Brain microvascular endothelial cell (primary cell): ENCODE measurements at regions not wholly inside any gene's neighbourhood (a gene's known extent, or its start where the extent isn't known, plus 50 kb on each side); places are given as distances from the start of the nearest gene placed in this dataset.
"Not testable (repeated sequence)": the region's sequence is repeated elsewhere in the genome, so short reads cannot be mapped to it uniquely, and the experiment has no call there.

Source experiments
- DNase-seq: peaks from one replicate; pipeline ENCODE4 v3.0.0-alpha.2; 2020
- H3K27ac ChIP-seq: fragments of 250-450 bp; sonication (Bioruptor Pico); 2 replicates; pipeline ENCODE4 v1.5.1; 2020; ENCODE audit warnings: mild to moderate bottlenecking, moderate library complexity
- H3K27me3 ChIP-seq: fragments of 250-450 bp; sonication (Bioruptor Pico); replicated peaks from 2 replicates; pipeline ENCODE4 v1.5.1; 2020; ENCODE audit warnings: mild to moderate bottlenecking
- H3K36me3 ChIP-seq: fragments of 250-450 bp; sonication (Bioruptor Pico); replicated peaks from 2 replicates; pipeline ENCODE4 v1.5.1; 2020; ENCODE audit warnings: mild to moderate bottlenecking
- H3K4me3 ChIP-seq: 2 replicates; pipeline ENCODE4 v1.5.1; 2011; ENCODE audit warnings: low read depth, mild to moderate bottlenecking, control low read depth, low read length, moderate library complexity
- CTCF ChIP-seq: IDR thresholded peaks from 2 replicates; pipeline ENCODE4 v1.5.1; 2011; ENCODE audit warnings: low read depth, mild to moderate bottlenecking, moderate library complexity, low read length, control low read depth, inconsistent platforms; ENCODE audit errors: missing control alignments
- in situ Hi-C: cut with HindIII; loops from 2 replicates; pipeline ENCODE4 v1.10.0; 2017; ENCODE audit warnings: low sequenced_read_pairs, low pct_ligation_motif_present

- Histone ChIP-seq H3K4me3 (no peak overlapping the region), H3K36me3 (no peaks in the 10 kb centered on the region), H3K27ac (no peak overlapping the region), H3K27me3 (no peaks in the 10 kb centered on the region)
- no peak for TF ChIP-seq CTCF
- DNase-seq: no peak
- in situ Hi-C loops: no loop called here
Measured at GRCh38 chr6:141183368-141183767, 949.4 kb upstream of the GJE1 start.

DNA sequence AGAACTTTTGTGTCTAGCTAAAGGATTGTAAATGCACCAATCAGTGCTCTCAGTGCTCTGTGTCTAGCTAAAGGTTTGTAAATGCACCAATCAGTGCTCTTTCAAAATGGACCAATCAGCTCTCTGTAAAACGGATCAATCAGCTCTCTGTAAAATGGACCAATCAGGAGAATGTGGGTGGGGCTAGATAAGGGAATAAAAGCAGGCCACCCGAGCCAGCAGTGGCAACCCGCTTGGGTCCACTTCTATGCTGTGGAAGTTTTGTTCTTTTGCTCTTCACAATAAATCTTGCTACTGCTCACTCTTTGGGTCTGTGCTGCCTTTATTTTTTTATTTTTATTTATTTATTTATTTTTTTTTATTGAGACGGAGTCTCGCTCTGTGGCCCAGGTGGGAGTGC lies 957.3 kb upstream of the GJE1 start:
- H3K4me3 ChIP-seq, H3K36me3 ChIP-seq, in situ Hi-C loops, H3K27ac ChIP-seq, DNase-seq, H3K27me3 ChIP-seq: not testable (repeated sequence)

DNA sequence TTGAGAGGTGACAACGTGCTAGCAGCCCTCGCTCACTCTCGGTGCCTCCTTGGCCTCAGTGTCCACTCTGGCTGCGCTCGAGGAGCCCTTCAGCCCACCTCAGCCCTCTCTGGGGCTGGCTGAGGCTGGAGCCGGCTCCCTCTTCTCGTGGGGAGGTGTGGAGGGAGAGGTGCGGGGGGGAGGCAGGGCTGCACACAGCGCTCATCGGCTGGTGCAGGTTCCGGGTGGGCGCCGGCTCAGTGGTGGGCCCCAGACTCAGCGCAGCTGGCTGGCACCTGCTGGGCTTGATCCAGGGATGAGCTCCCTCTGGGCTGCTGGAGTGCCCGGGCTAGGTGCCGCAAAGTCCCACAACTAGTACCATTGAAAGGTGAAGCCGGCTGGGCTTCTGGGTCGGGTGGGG lies 957.8 kb upstream of the GJE1 start:
- in situ Hi-C loops: no loop called here
- no peak for DNase-seq
- no peak overlapping the region for H3K27ac ChIP-seq
- H3K36me3 ChIP-seq: no peaks in the 10 kb centered on the region
- H3K27me3 ChIP-seq: no peaks in the 10 kb centered on the region
- TF ChIP-seq CTCF: no peak
- H3K4me3 ChIP-seq: no peak overlapping the region

DNA sequence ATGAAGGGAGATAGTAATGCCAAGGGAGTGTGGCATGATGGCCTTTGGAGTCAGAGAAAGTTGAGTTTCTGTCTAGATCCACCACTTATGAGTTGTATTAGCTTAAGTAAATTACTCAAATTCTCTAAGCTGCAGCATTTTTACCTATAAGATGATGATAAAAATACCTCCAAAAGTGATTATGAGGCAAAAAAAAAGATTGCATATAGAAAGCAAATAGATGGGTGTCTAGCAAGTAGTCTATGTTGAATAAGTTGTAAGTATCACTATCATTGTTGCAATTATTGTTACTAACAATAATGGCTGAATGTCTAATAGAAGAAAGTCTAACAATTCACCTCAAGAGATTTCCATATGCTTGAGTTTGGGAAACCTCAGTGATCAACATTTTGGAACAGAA lies 959.2 kb upstream of the GJE1 start:
- in situ Hi-C loops: no loop called here
- Histone ChIP-seq H3K27ac (no peak overlapping the region), H3K4me3 (no peak overlapping the region), H3K27me3 (no peaks in the 10 kb centered on the region), H3K36me3 (no peaks in the 10 kb centered on the region)
- DNase-seq: no peak
- TF ChIP-seq CTCF: no peak

DNA sequence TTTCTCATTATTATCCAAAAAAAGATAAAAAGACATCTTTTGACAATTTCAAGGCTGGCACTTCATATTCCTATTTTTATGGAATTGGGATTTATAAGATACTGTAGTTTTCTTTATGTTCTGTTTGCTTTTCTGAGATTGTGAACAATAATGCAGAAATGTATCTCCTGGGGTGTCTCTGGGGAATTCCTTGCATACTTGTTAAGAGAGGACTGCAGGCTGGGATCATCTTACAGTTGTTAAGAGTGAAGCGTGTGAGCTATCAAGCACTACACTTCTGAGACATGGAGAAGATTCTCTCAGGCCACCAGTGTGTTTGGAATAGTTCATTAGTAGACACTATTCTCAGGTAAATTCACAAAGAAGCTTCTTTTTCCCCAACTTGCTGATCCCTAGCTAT lies 963.3 kb upstream of the GJE1 start:
- Histone ChIP-seq H3K27ac (no peak overlapping the region), H3K4me3 (no peak overlapping the region), H3K36me3 (no peaks in the 10 kb centered on the region), H3K27me3 (no peaks in the 10 kb centered on the region)
- in situ Hi-C loops: no loop called here
- TF ChIP-seq CTCF: no peak
- DNase-seq: peak; percentile 81

DNA sequence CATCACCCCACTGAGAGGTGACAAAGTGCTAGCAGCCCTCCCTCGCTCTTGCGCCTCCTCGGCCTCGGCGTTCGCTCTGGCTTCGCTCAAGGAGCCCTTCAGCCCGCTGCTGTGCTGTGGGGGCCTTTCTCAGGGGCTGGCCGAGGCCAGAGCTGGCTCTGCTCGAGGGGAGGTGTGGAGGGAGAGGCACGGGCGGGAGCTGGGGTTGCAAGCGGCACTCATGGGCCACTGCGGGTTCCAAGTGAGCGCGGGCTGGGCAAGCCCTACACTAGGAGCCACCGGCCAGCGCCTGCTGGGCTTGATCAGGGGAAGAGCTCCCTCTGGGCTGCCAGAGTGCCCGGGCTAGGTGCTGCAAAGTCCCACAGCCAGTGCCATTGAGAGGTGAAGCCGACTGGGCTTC lies 964.8 kb upstream of the GJE1 start:
- no peak overlapping the region for H3K4me3 ChIP-seq
- H3K27ac ChIP-seq: no peak overlapping the region
- in situ Hi-C loops: no loop called here
- H3K27me3 ChIP-seq: no peaks in the 10 kb centered on the region
- no peak for DNase-seq
- TF ChIP-seq CTCF: no peak
- H3K36me3 ChIP-seq: no peaks in the 10 kb centered on the region
